ENCODE measurements at regions not wholly inside any gene's neighbourhood (a gene's known extent, or its start where the extent isn't known, plus 50 kb on each side); places are given as distances from the start of the nearest gene placed in this dataset.

GRCh38 chr13:106382534-106382933, 152.9 kb downstream of the EFNB2 start:
- DNase-seq = no peak

DNA sequence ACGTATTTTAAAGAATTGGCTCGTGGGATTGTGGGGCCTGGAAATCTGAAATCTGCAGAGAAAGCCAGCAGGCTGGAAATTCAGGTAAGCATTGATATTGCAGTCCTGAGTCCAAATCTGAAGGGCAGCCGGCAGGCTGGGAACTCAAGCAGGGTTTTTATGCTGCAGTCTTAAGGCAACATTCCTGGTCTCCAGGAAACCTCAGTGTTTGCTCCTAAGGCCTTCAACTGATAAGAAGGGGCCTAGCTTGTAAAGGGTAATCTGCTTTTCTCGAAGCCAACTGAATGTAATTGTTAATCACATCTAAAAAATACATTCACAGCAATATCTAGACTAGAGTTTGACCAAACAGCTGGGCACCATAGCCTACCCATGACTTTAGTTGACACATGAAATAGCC, 154.4 kb downstream of the EFNB2 start:
- no peak for DNase-seq

DNA sequence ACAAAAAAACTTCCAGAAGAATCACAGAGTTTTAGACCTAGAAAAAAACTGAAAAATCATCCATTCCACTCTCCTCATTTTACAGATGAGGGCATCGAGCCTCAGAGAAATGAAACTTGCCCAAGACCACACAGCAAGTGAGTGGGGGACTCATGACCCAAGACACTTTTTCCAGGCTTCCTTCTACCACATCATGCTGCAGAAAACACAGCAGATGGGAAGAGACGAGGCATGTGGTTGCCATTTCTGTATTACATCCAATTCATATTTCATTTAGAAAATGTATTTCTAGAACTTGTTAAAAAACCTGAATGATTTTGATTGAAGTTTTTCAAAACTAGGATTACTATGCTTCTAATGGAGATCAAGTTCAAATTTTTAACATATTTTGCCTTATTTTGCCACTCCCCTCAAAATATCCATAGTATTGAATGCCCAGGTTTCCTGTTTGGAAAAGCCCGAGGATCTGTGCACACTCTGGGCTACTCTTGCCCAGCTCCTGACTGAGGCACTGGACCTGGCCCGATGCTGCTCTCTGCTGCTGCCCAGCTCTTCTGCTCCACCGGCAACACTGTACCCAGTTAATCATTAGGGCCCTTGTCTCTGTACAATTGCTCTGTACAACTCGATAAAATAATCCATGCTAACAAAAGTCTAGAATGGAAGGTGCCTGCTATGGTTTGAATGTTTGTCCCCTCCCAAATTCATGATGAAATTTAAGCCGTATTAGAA, 157.4 kb downstream of the EFNB2 start:
- no peak for DNase-seq

DNA sequence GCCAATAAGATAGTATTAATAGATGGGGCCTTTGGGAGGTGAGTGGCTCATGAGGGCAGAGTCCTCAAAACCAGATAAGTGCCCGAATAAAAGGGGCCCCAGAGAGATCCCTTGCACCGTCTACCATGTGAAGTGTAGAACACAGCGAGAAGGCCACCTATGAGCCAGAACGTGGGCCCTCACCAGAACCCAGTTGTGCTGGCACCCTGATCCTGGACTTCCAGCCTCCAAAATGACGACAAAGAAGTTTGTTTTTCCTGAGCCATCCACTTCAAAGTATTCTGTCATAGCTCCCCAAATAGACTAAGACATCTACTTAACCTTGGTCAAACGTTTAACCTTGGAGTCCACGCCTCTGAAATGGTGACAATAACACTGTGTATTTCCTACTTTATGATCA, 158.1 kb downstream of the EFNB2 start:
- DNase-seq = no peak

DNA sequence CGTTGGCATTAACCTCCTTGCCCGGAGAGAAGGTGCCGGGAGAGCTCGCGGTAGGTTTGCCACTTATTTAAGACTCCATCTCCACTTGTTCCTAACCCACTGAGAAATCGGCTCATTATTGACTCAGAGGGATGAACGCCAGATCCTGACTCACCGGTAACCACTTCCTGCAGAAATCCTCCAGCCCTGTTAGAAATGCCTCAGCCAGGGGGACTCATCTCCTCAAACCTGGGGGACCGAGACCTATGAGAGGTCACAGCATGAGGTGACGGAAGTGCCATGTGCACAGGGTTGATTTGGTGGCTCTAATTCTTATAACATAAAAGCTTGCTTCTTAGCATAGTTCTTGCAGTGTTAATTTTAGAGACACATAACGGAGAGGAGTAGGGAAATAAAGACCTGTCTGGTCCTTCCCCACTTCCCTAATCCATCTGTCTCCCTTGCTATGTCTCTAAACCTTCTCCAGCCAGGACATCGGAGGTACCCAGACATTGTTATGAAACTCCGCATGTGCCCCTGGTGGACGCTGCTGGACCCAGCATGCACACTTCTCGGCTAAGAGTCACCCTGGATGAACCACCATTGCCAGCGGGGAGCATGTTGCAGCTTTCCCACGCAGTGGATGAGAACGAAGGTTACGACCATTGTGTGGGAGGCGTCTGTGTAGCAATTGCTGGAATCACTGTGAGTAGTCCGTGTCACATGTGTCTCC, 158.9 kb downstream of the EFNB2 start:
- no peak for DNase-seq

GRCh38 chr13:106375085-106375484, 160.4 kb downstream of the EFNB2 start:
- DNase-seq = no peak

DNA sequence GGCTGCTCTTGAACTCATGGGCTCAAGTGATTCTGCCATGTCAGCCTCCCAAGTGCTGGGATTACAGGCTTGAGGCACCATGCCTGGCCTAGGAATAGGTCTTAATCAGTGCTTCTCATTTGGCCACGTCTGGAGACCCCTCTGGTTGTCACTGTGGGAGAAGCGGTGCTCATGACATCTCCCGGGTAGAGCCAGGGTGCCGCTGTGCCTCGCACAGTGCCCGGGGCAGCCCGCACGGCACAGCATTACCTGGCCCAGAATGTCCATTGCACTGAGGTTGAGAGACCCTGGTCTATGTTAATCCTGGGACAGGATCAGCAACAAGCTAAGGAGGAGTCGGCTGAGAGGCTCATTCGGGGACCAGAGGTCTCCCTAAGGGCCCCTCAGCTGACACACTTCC, 160.8 kb downstream of the EFNB2 start:
- DNase-seq = no peak

- DNase-seq = no peak
Observed at GRCh38 chr13:106373989-106374572, 161.4 kb downstream of the EFNB2 start.

DNA sequence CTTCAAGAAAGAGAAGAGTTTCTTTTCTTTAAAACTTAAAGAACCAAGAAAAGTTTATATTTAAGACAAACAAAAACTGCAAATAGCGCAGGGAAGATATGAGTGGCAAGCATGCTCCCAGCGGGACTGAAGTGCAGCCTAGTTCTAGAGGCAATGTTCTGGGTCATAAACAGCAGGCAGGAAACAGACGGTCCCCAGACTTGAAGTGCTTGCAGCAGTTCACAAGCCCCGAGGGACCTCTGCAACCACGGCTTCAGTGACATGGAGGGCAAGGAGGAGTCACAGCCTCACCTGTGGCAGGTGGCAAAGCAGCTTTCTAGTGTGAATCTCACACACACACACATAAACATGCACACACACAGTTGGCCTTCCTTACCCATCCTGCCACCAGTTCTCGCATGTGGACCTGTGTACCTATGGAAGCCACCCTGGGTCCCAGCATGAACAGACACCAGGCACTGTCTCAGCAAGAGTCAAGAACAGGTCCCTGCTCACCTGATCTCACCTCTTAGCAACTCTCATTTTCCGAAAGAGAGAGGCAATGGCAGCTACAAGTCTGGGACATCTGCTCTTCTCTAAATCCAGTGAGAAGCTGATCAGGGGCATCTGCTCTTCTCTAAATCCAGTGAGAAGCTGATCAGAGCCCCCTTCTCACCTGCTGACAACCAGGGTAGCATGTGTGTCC, 162.0 kb downstream of the EFNB2 start:
- DNase-seq = no peak

DNA sequence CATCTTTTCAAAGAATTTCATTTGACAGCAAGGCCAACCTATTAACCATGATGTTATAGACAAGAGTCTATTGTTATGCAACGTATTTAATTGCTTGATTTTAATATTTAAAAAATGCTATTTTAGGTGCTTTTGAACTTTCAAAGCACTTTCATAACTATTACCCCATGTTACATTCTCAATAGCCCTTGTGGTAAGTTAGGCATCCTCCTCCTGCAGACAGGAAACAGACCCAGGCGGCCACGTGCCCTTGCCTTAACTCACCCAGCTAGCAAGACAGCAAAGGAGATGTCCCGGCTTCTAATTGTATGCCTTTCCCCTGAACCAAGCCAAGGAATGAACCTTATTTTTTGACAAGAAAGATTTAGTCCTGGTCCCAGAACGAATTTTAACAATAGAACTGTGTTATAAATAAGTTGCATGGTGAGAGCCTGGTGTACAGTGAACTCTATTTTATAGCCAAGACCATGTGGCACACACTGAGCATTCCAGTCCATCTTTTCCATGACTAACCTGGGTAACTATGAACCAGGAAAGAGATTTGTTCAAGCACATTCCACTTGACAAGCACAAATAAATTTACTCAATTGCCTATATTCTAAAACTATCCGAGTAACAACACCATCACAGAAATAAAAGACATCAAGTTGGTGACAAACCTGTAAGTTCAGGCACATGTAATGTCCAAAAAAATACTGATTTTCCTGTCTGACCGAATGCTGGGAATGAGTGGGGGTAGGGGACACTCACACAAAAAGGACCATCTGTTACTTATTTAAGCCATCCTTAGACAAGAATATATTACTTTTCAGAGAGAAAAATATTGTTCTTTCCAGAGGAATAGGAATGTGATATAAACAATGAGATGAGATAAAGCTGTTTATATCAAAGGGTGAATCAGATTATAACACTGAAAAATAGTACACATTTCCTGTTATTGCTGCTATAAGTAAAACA, 163.0 kb downstream of the EFNB2 start:
- DNase-seq = peak; percentile 60

DNA sequence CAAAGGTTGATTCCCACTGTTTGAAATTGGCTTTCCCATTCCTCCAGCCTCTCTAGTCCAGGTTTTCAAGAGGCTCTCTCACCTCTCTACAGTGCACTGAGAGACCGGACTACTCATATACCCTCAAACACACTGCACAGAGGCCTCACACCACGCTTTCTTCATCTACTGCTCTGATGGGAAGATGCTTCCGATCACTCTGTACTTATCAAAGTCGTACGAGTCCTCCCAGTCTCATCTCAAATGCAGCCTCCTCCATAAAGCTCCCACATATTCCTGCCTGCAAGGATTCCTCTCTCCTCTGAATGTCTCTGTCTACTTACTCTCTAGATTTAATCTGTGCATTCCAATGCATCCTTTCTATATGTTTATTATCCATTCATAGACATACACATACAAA, 164.4 kb downstream of the EFNB2 start:
- DNase-seq = no peak

DNA sequence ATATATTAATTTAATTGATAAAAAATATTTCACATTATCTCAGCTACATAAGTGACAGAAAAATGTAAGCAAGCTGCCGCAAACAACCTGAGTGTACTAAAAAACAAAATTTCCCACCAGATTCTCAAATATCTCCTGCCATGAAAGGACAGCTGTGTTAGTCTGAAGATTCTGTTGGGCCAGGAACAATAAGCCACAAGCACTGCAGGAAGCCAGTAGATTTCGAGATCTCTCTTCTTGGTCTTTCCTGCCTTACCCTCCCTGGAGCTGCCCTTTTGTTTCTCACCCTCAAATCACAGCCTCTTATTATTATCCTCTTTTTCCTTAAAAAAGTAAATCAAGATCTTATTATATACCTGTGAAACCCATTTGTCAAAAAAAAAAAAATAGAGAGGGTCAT, 165.6 kb downstream of the EFNB2 start:
- DNase-seq = no peak

GRCh38 chr13:106369091-106369490, 166.4 kb downstream of the EFNB2 start:
- no peak for DNase-seq

DNA sequence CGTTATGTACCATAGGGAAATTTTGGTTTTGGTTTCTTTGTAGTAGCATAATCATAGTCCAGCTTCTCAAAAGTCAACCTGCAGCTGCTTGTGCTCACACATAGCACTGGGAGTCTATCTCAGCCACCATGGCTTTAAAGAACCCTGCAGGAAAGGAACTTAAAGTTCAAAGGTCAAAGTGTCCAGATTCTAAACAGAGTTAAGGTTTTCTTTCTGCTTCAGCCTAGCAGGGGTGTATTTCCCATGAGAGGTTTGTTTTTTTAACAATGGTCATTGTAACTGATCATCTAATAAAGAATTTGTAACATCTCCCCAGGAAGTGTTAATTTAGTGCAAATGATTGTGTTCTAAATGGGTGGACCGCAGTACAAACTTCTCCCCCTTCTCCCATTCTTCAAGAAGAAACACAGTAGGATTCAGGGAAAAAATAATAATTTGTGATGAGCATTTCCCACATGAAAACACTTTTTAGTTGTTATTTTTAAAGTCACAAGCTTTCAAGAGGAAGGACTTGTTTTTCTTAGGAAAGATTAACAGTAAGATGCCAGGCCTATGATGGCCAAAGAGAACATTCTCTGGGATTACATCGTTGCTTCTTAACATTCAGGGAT, 168.0 kb downstream of the EFNB2 start:
- DNase-seq = no peak

DNA sequence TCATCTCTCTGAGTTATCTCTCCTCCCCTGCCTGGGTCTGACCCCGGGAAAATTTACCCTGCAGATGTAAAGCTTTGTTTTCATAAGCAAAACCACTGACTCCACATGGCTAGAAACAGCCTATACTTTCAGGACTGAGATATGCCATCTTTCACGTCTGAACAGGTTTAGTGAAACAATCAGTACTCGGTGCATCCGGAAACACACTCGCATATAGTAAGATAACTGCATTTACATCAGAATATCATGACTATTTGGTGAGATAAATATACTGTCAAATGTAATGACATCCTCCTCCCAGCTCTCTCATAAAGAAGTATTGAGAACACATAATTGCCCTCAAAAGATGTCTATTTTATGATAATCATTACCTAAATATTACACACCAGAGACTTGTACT, 172.8 kb downstream of the EFNB2 start:
- DNase-seq = no peak

DNA sequence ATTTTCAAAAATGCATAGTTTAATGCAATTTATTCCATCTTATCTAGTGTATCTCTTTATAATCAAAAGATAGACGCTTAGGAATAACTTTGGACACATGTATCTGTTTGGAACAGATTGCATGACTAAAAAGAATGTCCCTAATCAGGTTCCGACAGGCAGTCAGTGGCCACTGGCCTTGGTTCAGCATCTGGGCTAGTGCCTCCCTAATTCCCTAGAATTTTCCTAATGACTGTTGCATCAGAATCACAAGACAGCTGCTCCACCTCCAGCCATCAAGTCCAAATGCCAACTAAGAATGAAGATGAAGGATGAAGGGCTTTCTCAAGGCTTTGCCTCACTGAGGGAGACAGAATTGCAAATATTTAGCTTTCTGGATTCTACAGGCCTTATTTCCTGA, 173.8 kb downstream of the EFNB2 start:
- DNase-seq = no peak

DNA sequence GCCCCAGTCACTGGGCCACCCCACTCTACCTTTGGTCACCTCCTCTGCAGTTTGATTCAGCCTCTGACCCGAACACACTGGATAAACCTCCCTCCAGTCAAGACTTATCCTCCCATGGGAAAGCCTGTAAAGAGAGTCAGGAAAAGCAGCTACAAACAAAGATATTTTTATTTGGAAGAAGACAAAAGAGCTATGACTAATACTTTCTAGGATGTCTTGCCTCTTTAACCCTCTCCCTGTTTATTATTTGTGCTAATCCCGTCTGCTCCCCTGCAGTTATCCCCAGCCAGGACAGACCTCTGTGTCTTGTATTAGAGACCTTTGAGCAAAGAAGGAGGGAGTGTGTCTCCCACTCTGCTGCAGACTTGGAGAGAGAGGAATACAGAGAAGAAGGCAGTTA, 178.3 kb downstream of the EFNB2 start:
- DNase-seq = no peak

GRCh38 chr13:106355866-106356265, 179.6 kb downstream of the EFNB2 start:
- no peak for DNase-seq

- DNase-seq = no peak
Observed at GRCh38 chr13:106354961-106355360, 180.5 kb downstream of the EFNB2 start.

GRCh38 chr13:106352850-106353249, 182.6 kb downstream of the EFNB2 start:
- no peak for DNase-seq

DNA sequence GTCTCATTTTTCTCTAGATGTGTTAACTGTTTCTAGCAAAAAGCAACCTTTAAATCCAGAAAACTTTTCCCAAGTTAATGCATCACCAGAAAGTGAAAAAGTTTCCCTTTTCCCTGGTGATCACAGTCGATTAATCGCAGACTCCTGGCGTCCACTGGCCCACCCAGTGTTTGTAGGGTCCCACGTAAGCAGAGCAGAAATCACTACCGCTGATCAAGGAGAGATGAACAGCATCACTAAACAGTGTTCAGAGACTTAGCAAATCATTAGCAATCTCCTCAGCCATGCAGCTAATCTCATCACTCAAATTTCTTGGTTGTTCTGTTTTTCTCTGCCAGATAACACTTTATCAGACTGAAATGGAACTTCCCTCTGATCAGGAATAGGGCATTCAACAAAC, 184.2 kb downstream of the EFNB2 start:
- no peak for DNase-seq

Data from renal pelvis (tissue), 1 donor.